ENCODE measurements at regions not wholly inside any gene's neighbourhood (a gene's known extent, or its start where the extent isn't known, plus 50 kb on each side); places are given as distances from the start of the nearest gene placed in this dataset.

- no peak overlapping the region for H3K27ac Mint-ChIP-seq (ENCODE audit: unreplicated experiment)
- no peak for DNase-seq
- no peaks in the 10 kb centered on the region for H3K36me3 Mint-ChIP-seq (ENCODE audit: unreplicated experiment)
- peaks cover 3% of the 10 kb centered on the region for H3K27me3 Mint-ChIP-seq (ENCODE audit: unreplicated experiment)
- no peaks in the 10 kb centered on the region for H3K9me3 Mint-ChIP-seq (ENCODE audit: unreplicated experiment)
- no peak overlapping the region for H3K4me3 Mint-ChIP-seq (ENCODE audit: unreplicated experiment)
- no peaks in the 10 kb centered on the region for H3K4me1 Mint-ChIP-seq (ENCODE audit: low read depth, unreplicated experiment)
- TF ChIP-seq, protein P1, sequence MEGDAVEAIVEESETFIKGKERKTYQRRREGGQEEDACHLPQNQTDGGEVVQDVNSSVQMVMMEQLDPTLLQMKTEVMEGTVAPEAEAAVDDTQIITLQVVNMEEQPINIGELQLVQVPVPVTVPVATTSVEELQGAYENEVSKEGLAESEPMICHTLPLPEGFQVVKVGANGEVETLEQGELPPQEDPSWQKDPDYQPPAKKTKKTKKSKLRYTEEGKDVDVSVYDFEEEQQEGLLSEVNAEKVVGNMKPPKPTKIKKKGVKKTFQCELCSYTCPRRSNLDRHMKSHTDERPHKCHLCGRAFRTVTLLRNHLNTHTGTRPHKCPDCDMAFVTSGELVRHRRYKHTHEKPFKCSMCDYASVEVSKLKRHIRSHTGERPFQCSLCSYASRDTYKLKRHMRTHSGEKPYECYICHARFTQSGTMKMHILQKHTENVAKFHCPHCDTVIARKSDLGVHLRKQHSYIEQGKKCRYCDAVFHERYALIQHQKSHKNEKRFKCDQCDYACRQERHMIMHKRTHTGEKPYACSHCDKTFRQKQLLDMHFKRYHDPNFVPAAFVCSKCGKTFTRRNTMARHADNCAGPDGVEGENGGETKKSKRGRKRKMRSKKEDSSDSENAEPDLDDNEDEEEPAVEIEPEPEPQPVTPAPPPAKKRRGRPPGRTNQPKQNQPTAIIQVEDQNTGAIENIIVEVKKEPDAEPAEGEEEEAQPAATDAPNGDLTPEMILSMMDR (IDR thresholded peaks at IDR 0.05; ENCODE audit: partially characterized antibody, unreplicated experiment): no peak
These were observed 466.0 kb downstream of the GJA1 start for GRCh38 chr6:121901432-121901831.

DNA sequence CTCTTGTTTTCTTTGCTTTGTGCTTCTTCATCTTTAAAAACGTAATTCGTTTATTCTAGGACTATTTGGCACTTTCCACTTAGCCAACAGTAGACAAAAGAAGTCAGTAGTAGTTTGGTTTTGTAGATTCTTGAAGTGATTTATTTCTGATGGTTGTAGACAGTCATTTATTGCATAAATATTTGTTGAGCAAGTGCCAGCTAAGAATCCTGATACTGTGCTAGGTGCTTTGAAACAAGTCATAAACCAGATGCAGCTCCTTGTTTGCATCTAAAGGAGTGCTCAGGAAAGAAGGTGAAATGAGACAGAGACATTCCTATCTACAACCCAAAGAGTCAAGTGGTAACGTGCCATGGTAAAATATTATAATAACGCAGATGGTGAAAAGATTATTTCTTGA is 469.1 kb downstream of the GJA1 start:
- H3K4me3 Mint-ChIP-seq (ENCODE audit: unreplicated experiment): no peak overlapping the region
- peaks cover 3% of the 10 kb centered on the region for H3K9me3 Mint-ChIP-seq (ENCODE audit: unreplicated experiment)
- H3K27ac Mint-ChIP-seq (ENCODE audit: unreplicated experiment): no peak overlapping the region
- TF ChIP-seq, protein P1 (IDR thresholded peaks at IDR 0.05; ENCODE audit: partially characterized antibody, unreplicated experiment): no peak
- no peak for DNase-seq
- H3K4me1 Mint-ChIP-seq (ENCODE audit: low read depth, unreplicated experiment): no peaks in the 10 kb centered on the region
- no peaks in the 10 kb centered on the region for H3K36me3 Mint-ChIP-seq (ENCODE audit: unreplicated experiment)
- peaks cover 2% of the 10 kb centered on the region for H3K27me3 Mint-ChIP-seq (ENCODE audit: unreplicated experiment)

DNA sequence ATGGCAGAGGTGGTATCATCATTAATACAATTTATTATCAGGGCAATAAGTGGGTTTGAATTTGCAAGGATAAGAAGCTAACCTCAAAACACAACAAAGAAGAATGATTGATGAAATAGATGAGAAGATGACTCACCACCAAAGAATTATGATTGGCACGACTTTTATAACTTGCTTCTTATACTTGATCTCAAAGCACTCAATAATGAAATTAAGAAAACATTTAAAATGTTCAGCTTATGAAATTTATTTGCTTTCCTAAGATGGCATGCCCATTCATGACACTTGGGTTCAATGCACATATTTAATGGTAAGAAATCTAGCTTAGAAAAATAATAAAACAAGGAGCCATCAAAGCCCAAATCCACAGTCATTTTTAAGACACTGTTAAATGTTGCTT is 477.5 kb downstream of the GJA1 start:
- Mint-ChIP-seq H3K27me3 (ENCODE audit: unreplicated experiment) (peaks cover 1% of the 10 kb centered on the region), H3K9me3 (ENCODE audit: unreplicated experiment) (peaks cover 3% of the 10 kb centered on the region), H3K36me3 (ENCODE audit: unreplicated experiment) (peaks cover 6% of the 10 kb centered on the region), H3K27ac (ENCODE audit: unreplicated experiment) (no peak overlapping the region), H3K4me3 (ENCODE audit: unreplicated experiment) (no peak overlapping the region), H3K4me1 (ENCODE audit: low read depth, unreplicated experiment) (no peaks in the 10 kb centered on the region)
- DNase-seq: no peak
- TF ChIP-seq, protein P1 (IDR thresholded peaks at IDR 0.05; ENCODE audit: partially characterized antibody, unreplicated experiment): no peak

- no peaks in the 10 kb centered on the region for H3K9me3 Mint-ChIP-seq (ENCODE audit: unreplicated experiment)
- no peak for DNase-seq
- H3K36me3 Mint-ChIP-seq (ENCODE audit: unreplicated experiment): no peaks in the 10 kb centered on the region
- H3K4me3 Mint-ChIP-seq (ENCODE audit: unreplicated experiment): no peak overlapping the region
- no peaks in the 10 kb centered on the region for H3K27me3 Mint-ChIP-seq (ENCODE audit: unreplicated experiment)
- TF ChIP-seq, protein P1 (IDR thresholded peaks at IDR 0.05; ENCODE audit: partially characterized antibody, unreplicated experiment): no peak
- no peak overlapping the region for H3K27ac Mint-ChIP-seq (ENCODE audit: unreplicated experiment)
- H3K4me1 Mint-ChIP-seq (ENCODE audit: low read depth, unreplicated experiment): no peaks in the 10 kb centered on the region
These were observed 481.9 kb downstream of the GJA1 start for GRCh38 chr6:121917263-121917829.

DNA sequence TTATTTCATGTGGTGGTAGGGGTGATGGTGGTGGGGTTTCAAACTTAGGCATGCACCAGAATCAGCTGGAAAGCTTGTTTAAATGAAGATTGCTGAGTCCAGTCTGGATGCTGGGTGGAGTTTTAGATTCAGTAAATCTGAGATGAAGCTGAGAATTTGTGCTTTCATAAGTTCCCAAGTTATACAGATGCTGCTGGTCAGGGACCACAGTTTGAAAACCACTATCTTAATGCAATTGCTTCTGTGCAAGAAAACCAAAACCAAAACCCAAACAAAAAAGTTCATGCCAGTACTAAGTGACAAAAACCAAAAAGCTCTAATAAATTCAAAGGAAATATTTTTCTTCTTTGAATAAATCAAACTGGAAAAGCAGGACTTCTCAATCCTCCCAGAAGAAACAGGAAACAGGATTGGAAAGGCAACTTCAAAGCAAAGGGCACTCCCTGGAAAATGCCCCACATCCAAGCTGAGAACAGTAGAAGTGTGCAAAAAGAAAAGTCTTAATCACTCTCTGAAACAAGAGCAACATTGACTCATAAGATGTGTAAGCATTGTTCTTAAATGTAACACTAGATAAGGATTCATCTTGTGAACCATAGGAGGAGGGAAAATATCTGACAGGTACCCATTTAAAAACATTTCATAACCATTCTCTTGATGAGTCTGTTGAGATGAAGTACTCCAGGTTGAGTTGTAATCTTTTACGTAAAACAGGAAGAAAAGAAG is 481.5 kb upstream of the HSF2 start:
- H3K4me3 Mint-ChIP-seq (ENCODE audit: unreplicated experiment): no peak overlapping the region
- H3K9me3 Mint-ChIP-seq (ENCODE audit: unreplicated experiment): no peaks in the 10 kb centered on the region
- H3K36me3 Mint-ChIP-seq (ENCODE audit: unreplicated experiment): no peaks in the 10 kb centered on the region
- no peaks in the 10 kb centered on the region for H3K27me3 Mint-ChIP-seq (ENCODE audit: unreplicated experiment)
- H3K27ac Mint-ChIP-seq (ENCODE audit: unreplicated experiment): no peak overlapping the region
- no peak for DNase-seq
- TF ChIP-seq, protein P1 (IDR thresholded peaks at IDR 0.05; ENCODE audit: partially characterized antibody, unreplicated experiment): no peak
- no peaks in the 10 kb centered on the region for H3K4me1 Mint-ChIP-seq (ENCODE audit: low read depth, unreplicated experiment)
